ENCODE measurements at regions not wholly inside any gene's neighbourhood (a gene's known extent, or its start where the extent isn't known, plus 50 kb on each side); places are given as distances from the start of the nearest gene placed in this dataset.

GRCh38 chr4:36870121-36870520, 374.4 kb upstream of the NWD2 start:
- Histone ChIP-seq H3F3A (ENCODE audit: insufficient read depth, low read length, poor library complexity, severe bottlenecking) (no peaks in the 10 kb centered on the region), H3K79me2 (replicated peaks; ENCODE audit: insufficient read depth, low read length) (no peaks in the 10 kb centered on the region), H3K9me3 (ENCODE audit: low read length) (no peaks in the 10 kb centered on the region), H2AFZ (ENCODE audit: low read depth, low read length) (no peak overlapping the region), H3K4me3 (ENCODE audit: low read length) (no peak overlapping the region), H3K36me3 (ENCODE audit: insufficient read depth, low read length) (no peaks in the 10 kb centered on the region), H3K27ac (ENCODE audit: low read length) (no peak overlapping the region), H3K9ac (ENCODE audit: low read length) (no peak overlapping the region), H3K27me3 (ENCODE audit: insufficient read depth, low read depth, low read length) (no peaks in the 10 kb centered on the region), H3K4me2 (ENCODE audit: low read length) (no peak overlapping the region), H3K9me2 (ENCODE audit: insufficient read depth, low read length) (no peaks in the 10 kb centered on the region), H4K20me1 (ENCODE audit: insufficient read depth) (no peaks in the 10 kb centered on the region)
- TF ChIP-seq, protein P1, sequence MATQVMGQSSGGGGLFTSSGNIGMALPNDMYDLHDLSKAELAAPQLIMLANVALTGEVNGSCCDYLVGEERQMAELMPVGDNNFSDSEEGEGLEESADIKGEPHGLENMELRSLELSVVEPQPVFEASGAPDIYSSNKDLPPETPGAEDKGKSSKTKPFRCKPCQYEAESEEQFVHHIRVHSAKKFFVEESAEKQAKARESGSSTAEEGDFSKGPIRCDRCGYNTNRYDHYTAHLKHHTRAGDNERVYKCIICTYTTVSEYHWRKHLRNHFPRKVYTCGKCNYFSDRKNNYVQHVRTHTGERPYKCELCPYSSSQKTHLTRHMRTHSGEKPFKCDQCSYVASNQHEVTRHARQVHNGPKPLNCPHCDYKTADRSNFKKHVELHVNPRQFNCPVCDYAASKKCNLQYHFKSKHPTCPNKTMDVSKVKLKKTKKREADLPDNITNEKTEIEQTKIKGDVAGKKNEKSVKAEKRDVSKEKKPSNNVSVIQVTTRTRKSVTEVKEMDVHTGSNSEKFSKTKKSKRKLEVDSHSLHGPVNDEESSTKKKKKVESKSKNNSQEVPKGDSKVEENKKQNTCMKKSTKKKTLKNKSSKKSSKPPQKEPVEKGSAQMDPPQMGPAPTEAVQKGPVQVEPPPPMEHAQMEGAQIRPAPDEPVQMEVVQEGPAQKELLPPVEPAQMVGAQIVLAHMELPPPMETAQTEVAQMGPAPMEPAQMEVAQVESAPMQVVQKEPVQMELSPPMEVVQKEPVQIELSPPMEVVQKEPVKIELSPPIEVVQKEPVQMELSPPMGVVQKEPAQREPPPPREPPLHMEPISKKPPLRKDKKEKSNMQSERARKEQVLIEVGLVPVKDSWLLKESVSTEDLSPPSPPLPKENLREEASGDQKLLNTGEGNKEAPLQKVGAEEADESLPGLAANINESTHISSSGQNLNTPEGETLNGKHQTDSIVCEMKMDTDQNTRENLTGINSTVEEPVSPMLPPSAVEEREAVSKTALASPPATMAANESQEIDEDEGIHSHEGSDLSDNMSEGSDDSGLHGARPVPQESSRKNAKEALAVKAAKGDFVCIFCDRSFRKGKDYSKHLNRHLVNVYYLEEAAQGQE (IDR thresholded peaks at IDR 0.05; ENCODE audit: borderline replicate concordance): no peak
- TF ChIP-seq RAD21 (conservative IDR thresholded peaks at IDR 0.05): no peak
- no peak for TF ChIP-seq EZH2 (IDR thresholded peaks at IDR 0.05; ENCODE audit: borderline replicate concordance, insufficient read depth, low read length, poor library complexity, severe bottlenecking)
- TF ChIP-seq EP300 (conservative IDR thresholded peaks at IDR 0.05; ENCODE audit: poor library complexity, severe bottlenecking): no peak
- no peak for TF ChIP-seq SMC3 (conservative IDR thresholded peaks at IDR 0.05; ENCODE audit: poor library complexity)

DNA sequence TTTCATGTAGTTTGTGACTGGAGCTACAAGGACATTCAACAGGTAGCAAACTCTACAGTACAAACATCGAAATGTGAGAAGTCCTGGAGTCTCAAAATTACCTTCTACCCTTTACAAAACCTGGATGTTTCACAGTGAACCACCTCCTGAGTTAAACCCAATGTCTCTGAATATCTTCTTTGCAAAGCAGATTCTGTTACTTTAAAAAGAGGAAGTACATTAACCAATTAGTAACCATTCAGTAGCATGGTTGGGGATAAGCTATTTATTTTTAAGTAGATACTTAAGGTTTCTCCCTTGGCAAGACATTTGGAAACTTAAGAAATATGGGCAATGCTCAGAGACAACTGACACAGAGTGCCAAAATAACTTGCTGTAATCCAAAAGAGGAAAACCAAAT, 371.9 kb upstream of the NWD2 start:
- TF ChIP-seq EP300 (conservative IDR thresholded peaks at IDR 0.05; ENCODE audit: poor library complexity, severe bottlenecking) (no peak), POLR2AphosphoS5 (IDR thresholded peaks at IDR 0.05) (no peak), CTCF (IDR thresholded peaks at IDR 0.05; ENCODE audit: poor library complexity, severe bottlenecking) (no peak), EZH2 (IDR thresholded peaks at IDR 0.05; ENCODE audit: borderline replicate concordance, insufficient read depth, low read length, poor library complexity, severe bottlenecking) (no peak)
- TF ChIP-seq, protein P1 (IDR thresholded peaks at IDR 0.05; ENCODE audit: borderline replicate concordance): no peak
- Histone ChIP-seq H3K9me2 (ENCODE audit: insufficient read depth, low read length) (no peaks in the 10 kb centered on the region), H3K36me3 (ENCODE audit: insufficient read depth, low read length) (no peaks in the 10 kb centered on the region), H4K20me1 (ENCODE audit: insufficient read depth) (no peaks in the 10 kb centered on the region), H3K27me3 (ENCODE audit: insufficient read depth, low read depth, low read length) (no peaks in the 10 kb centered on the region), H3K27ac (ENCODE audit: low read length) (no peak overlapping the region), H3K4me2 (ENCODE audit: low read length) (no peak overlapping the region), H2AFZ (ENCODE audit: low read depth, low read length) (no peak overlapping the region), H3K4me3 (ENCODE audit: low read length) (no peak overlapping the region), H3F3A (ENCODE audit: insufficient read depth, low read length, poor library complexity, severe bottlenecking) (no peaks in the 10 kb centered on the region), H3K9me3 (ENCODE audit: low read length) (no peaks in the 10 kb centered on the region), H3K79me2 (replicated peaks; ENCODE audit: insufficient read depth, low read length) (no peaks in the 10 kb centered on the region), H3K9ac (ENCODE audit: low read length) (no peak overlapping the region)

All from neural cell (in vitro differentiated cells).